Peyer's patch (tissue), 4 donors: ENCODE measurements at regions not wholly inside any gene's neighbourhood (a gene's known extent, or its start where the extent isn't known, plus 50 kb on each side); places are given as distances from the start of the nearest gene placed in this dataset.

ENCODE experiments used
- DNase-seq, 3 donors: peaks; one replicate each; pipeline ENCODE4 v3.0.0-alpha.2; 2017 to 2019
- H3K27ac ChIP-seq, 4 donors: fragments of 200-600 bp; sonication (generic); one replicate each; pipeline ENCODE4 v1.5.1; 2016 to 2019
- H3K27me3 ChIP-seq, 2 donors: fragments of 200-600 bp; sonication (generic); one replicate each; pipeline ENCODE4 v1.5.1; 2019
- H3K36me3 ChIP-seq, 3 donors: fragments of 200-600 bp; sonication (generic); one replicate each; pipeline ENCODE4 v1.5.1; 2016 to 2019
- H3K4me1 ChIP-seq, 4 donors: fragments of 200-600 bp; sonication (generic); one replicate each; pipeline ENCODE4 v1.5.1; 2016 to 2019
- H3K4me3 ChIP-seq, 4 donors: fragments of 200-600 bp; sonication (generic); 1 replicate in 3 of 4; 2 replicates in 1 of 4; pipeline ENCODE4 v1.5.1; 2016 to 2019; ENCODE audit warnings: mild to moderate bottlenecking in 1 of 4
- H3K9me3 ChIP-seq, 4 donors: fragments of 200-600 bp; sonication (generic); one replicate each; pipeline ENCODE4 v1.5.1; 2016 to 2019; ENCODE audit warnings: mild to moderate bottlenecking in 1 of 4
- CTCF ChIP-seq, 6 experiments: fragments of 450-650 bp in 4 of 6; fragments of 200-600 bp in 2 of 6; sonication (generic) in 1 of 6; IDR thresholded peaks; one replicate each; pipeline ENCODE4 v1.5.1; 2017 to 2019; ENCODE audit warnings: antibody characterized with exemption in 6 of 6, mild to moderate bottlenecking in 3 of 6, moderate library complexity in 1 of 6
- POLR2A ChIP-seq, 2 donors: fragments of 450-650 bp; IDR thresholded peaks; one replicate each; pipeline ENCODE4 v1.5.1; 2017; ENCODE audit warnings: antibody characterized with exemption in 2 of 2, mild to moderate bottlenecking in 2 of 2, moderate library complexity in 2 of 2

- Histone ChIP-seq H3K4me3 (no peak overlapping the region), H3K4me1 (no peaks in the 10 kb centered on the region), H3K27me3 (no peaks in the 10 kb centered on the region), H3K36me3 (no peaks in the 10 kb centered on the region), H3K27ac (no peak overlapping the region), H3K9me3 (no peaks in the 10 kb centered on the region)
- DNase-seq = no peak
- no peak for TF ChIP-seq CTCF (IDR thresholded peaks at IDR 0.05)
- no peak for TF ChIP-seq POLR2A (IDR thresholded peaks at IDR 0.05)
These were observed 365.5 kb downstream of the THBS2 start for GRCh38 chr6:168888102-168888501.

GRCh38 chr6:168887621-168888020 is 366.0 kb downstream of the THBS2 start:
- TF ChIP-seq POLR2A (IDR thresholded peaks at IDR 0.05) (no peak), CTCF (IDR thresholded peaks at IDR 0.05) (no peak)
- Histone ChIP-seq H3K9me3 (no peaks in the 10 kb centered on the region), H3K36me3 (no peaks in the 10 kb centered on the region), H3K27ac (no peak overlapping the region), H3K4me1 (no peaks in the 10 kb centered on the region), H3K4me3 (no peak overlapping the region), H3K27me3 (no peaks in the 10 kb centered on the region)
- no peak for DNase-seq

GRCh38 chr6:168886964-168887363 is 366.7 kb downstream of the THBS2 start:
- Histone ChIP-seq H3K9me3 (no peaks in the 10 kb centered on the region), H3K4me1 (no peaks in the 10 kb centered on the region), H3K27ac (no peak overlapping the region), H3K36me3 (no peaks in the 10 kb centered on the region), H3K27me3 (no peaks in the 10 kb centered on the region), H3K4me3 (no peak overlapping the region)
- peak in 1 of 3 donors; percentile 10 for DNase-seq
- TF ChIP-seq POLR2A (IDR thresholded peaks at IDR 0.05) = no peak

- Histone ChIP-seq H3K9me3 (no peaks in the 10 kb centered on the region), H3K27ac (no peak overlapping the region), H3K4me1 (no peaks in the 10 kb centered on the region), H3K4me3 (no peak overlapping the region), H3K27me3 (no peaks in the 10 kb centered on the region), H3K36me3 (no peaks in the 10 kb centered on the region)
- TF ChIP-seq POLR2A (IDR thresholded peaks at IDR 0.05) (no peak), CTCF (IDR thresholded peaks at IDR 0.05) (no peak)
- DNase-seq = peak in 1 of 3 donors; percentile 37
These were observed 367.6 kb downstream of the THBS2 start for GRCh38 chr6:168885751-168886742.

- Histone ChIP-seq H3K36me3 (no peaks in the 10 kb centered on the region), H3K27me3 (no peaks in the 10 kb centered on the region), H3K9me3 (no peaks in the 10 kb centered on the region), H3K27ac (no peak overlapping the region), H3K4me1 (no peaks in the 10 kb centered on the region), H3K4me3 (no peak overlapping the region)
- TF ChIP-seq CTCF (IDR thresholded peaks at IDR 0.05) (no peak), POLR2A (IDR thresholded peaks at IDR 0.05) (no peak)
- DNase-seq = peak in 1 of 3 donors; percentile 23
These were observed 368.4 kb downstream of the THBS2 start for GRCh38 chr6:168885196-168885595.

GRCh38 chr6:168884646-168885086 is 369.0 kb downstream of the THBS2 start:
- Histone ChIP-seq H3K36me3 (no peaks in the 10 kb centered on the region), H3K9me3 (no peaks in the 10 kb centered on the region), H3K4me1 (no peaks in the 10 kb centered on the region), H3K27me3 (no peaks in the 10 kb centered on the region), H3K4me3 (peak overlapping the region in 3 of 4 donors; percentile 25 to 39 (median 30)), H3K27ac (no peak overlapping the region)
- DNase-seq = peak in 2 of 3 donors; percentile 85 to 86
- TF ChIP-seq POLR2A (IDR thresholded peaks at IDR 0.05) (no peak), CTCF (IDR thresholded peaks at IDR 0.05) (peak; percentile 44 to 91 (median 80))
